ENCODE measurements at regions not wholly inside any gene's neighbourhood (a gene's known extent, or its start where the extent isn't known, plus 50 kb on each side); places are given as distances from the start of the nearest gene placed in this dataset.

- TF ChIP-seq CTCF (IDR thresholded peaks at IDR 0.05; ENCODE audit: low read depth, low read length): no peak
- TF ChIP-seq EZH2phosphoT487 (IDR thresholded peaks at IDR 0.05; ENCODE audit: low read depth): no peak
These were observed 368.0 kb upstream of the MYT1L start for GRCh38 chr2:2699121-2699505.
